ENCODE measurements at regions not wholly inside any gene's neighbourhood (a gene's known extent, or its start where the extent isn't known, plus 50 kb on each side); places are given as distances from the start of the nearest gene placed in this dataset.
A peak's percentile ranks its signal among the peaks of the same experiment; 100 is the strongest.

GRCh38 chr6:170176898-170177771 lies 113.7 kb downstream of the DLL1 start:
- DNase-seq, result peak in 1 of 2 experiments; percentile 42

GRCh38 chr6:170176136-170176897 lies 114.6 kb downstream of the DLL1 start:
- peak; percentile 52 to 78 for DNase-seq

- DNase-seq, result no peak
Observed at GRCh38 chr6:170175644-170176135, 115.2 kb downstream of the DLL1 start.

GRCh38 chr6:170174771-170175643 lies 115.9 kb downstream of the DLL1 start:
- DNase-seq, result no peak

- no peak for DNase-seq
Observed at GRCh38 chr6:170174124-170174770, 116.6 kb downstream of the DLL1 start.

- no peak for DNase-seq
Observed at GRCh38 chr6:170173335-170173881, 117.5 kb downstream of the DLL1 start.

- no peak for DNase-seq
Observed at GRCh38 chr6:170172825-170173256, 118.0 kb downstream of the DLL1 start.

GRCh38 chr6:170172392-170172791 lies 118.5 kb downstream of the DLL1 start:
- no peak for DNase-seq

GRCh38 chr6:170167657-170168159 lies 123.2 kb downstream of the DLL1 start:
- no peak for DNase-seq

- peak in 1 of 2 experiments; percentile 17 for DNase-seq
Observed at GRCh38 chr6:170166511-170167122, 124.3 kb downstream of the DLL1 start.

GRCh38 chr6:170165471-170166117 lies 125.3 kb downstream of the DLL1 start:
- DNase-seq, result no peak

GRCh38 chr6:170165085-170165470 lies 125.8 kb downstream of the DLL1 start:
- no peak for DNase-seq

- DNase-seq, result no peak
Observed at GRCh38 chr6:170164271-170164900, 126.5 kb downstream of the DLL1 start.

- no peak for DNase-seq
Observed at GRCh38 chr6:170163405-170164170, 127.3 kb downstream of the DLL1 start.

GRCh38 chr6:170162775-170163404 lies 128.0 kb downstream of the DLL1 start:
- no peak for DNase-seq

GRCh38 chr6:170162011-170162774 lies 128.7 kb downstream of the DLL1 start:
- DNase-seq, result no peak

- no peak for DNase-seq
Observed at GRCh38 chr6:170160628-170161611, 130.0 kb downstream of the DLL1 start.

All from NCI-H2081 (cell line).